Natural killer cell (primary cell): ENCODE measurements at regions not wholly inside any gene's neighbourhood (a gene's known extent, or its start where the extent isn't known, plus 50 kb on each side); places are given as distances from the start of the nearest gene placed in this dataset.
"Not testable (repeated sequence)": the region's sequence is repeated elsewhere in the genome, so short reads cannot be mapped to it uniquely, and the experiment has no call there.

Experiments
- ATAC-seq, 3 donors: fragments of 150-1000 bp in 2 of 3; fragments of 200-7000 bp in 1 of 3; cut with Tn5 transposase; 1 replicate in 1 of 3; 2 replicates in 2 of 3; pipeline ENCODE4 v1.10.0; 2021; ENCODE audit warnings: mild to moderate bottlenecking in 2 of 3, moderate library complexity in 2 of 3
- DNase-seq, 2 donors: peaks; one replicate each; pipeline versions ENCODE4 v3.0.0 to v3.0.0-alpha.2; 2013 to 2021; ENCODE audit warnings: mixed read lengths in 1 of 2
- H3K27ac ChIP-seq: one replicate; pipeline ENCODE4 v1.5.1; 2013; ENCODE audit warnings: mild to moderate bottlenecking, low read length
- H3K27me3 ChIP-seq: one replicate; pipeline ENCODE4 v1.6.1; 2013; ENCODE audit warnings: low read length; ENCODE audit not compliant: control insufficient read depth, insufficient read depth
- H3K36me3 ChIP-seq: one replicate; pipeline ENCODE4 v1.6.1; 2013; ENCODE audit warnings: low read length; ENCODE audit not compliant: control insufficient read depth, insufficient read depth
- H3K4me1 ChIP-seq: one replicate; pipeline ENCODE4 v1.6.1; 2013; ENCODE audit warnings: low read length; ENCODE audit not compliant: control insufficient read depth, insufficient read depth
- H3K4me3 ChIP-seq: one replicate; pipeline ENCODE4 v1.5.1; 2013; ENCODE audit warnings: low read length
- H3K9me3 ChIP-seq: one replicate; pipeline ENCODE4 v1.6.1; 2013; ENCODE audit warnings: low read length; ENCODE audit not compliant: control insufficient read depth, insufficient read depth
- H3K27ac Mint-ChIP-seq, 2 donors: one replicate each; pipeline ENCODE4 v1.8.0; 2022; ENCODE audit warnings: mild to moderate bottlenecking in 2 of 2, mixed read lengths in 2 of 2, moderate library complexity in 1 of 2
- H3K27me3 Mint-ChIP-seq, 2 donors: one replicate each; pipeline ENCODE4 v1.8.0; 2022; ENCODE audit warnings: low read depth in 2 of 2, mixed read lengths in 2 of 2
- H3K36me3 Mint-ChIP-seq: one replicate; pipeline ENCODE4 v1.8.0; 2022; ENCODE audit warnings: mixed read lengths
- H3K4me1 Mint-ChIP-seq, 2 donors: one replicate each; pipeline ENCODE4 v1.8.0; 2022; ENCODE audit warnings: mixed read lengths in 2 of 2
- H3K4me3 Mint-ChIP-seq: one replicate; pipeline ENCODE4 v1.8.0; 2022; ENCODE audit warnings: mild to moderate bottlenecking, moderate library complexity, mixed read lengths
- H3K9me3 Mint-ChIP-seq, 2 donors: one replicate each; pipeline ENCODE4 v1.8.0; 2022; ENCODE audit warnings: mixed read lengths in 2 of 2
- WGBS: methylation state at CpG from one replicate; pipeline ENCODE4 v1.1.7; 2013; ENCODE audit warnings: missing lambda C conversion rate; ENCODE audit not compliant: insufficient coverage; 5-methylcytosine and 5-hydroxymethylcytosine counted together
- intact Hi-C: fragments of 100-400 bp; cut with micrococcal nuclease; formaldehyde crosslinking; loops from one replicate; pipeline ENCODE4 v1.14.2; 2022
- TF ChIP-seq, protein P1 (sequence below): fragments of 200-600 bp; IDR thresholded peaks from one replicate; pipeline ENCODE4 v1.8.0; 2022; ENCODE audit warnings: antibody characterized with exemption

DNA sequence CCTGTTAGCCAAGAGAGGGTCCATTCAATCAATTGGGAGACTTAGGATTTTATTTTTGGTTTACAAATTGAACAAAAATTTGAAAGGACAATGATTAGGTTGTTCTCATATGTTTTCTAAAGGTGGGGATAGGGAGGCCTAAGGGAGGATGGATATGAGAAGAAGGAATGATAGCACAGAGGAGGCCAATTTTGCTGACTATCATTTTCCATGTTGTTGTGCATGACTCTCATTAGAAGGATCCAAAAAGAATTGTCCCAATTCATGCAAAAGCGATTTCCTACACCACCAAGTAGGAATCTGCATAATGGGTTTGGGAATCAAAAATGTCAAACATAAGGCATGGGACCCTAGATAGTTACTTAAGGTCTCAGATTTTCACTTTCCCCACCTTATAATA is 524.8 kb downstream of the KIF2B start:
- Mint-ChIP-seq H3K27ac (no peak overlapping the region), H3K4me1 (no peaks in the 10 kb centered on the region), H3K9me3 (peaks cover 12 to 18% of the 10 kb centered on the region in 2 donors), H3K27me3 (no peaks in the 10 kb centered on the region), H3K36me3 (no peaks in the 10 kb centered on the region), H3K4me3 (no peak overlapping the region)
- H3K9me3 ChIP-seq = peaks cover 9% of the 10 kb centered on the region
- WGBS = no CpG with 5 or more reads among the region's 1 CpG
- H3K36me3 ChIP-seq = no peaks in the 10 kb centered on the region
- intact Hi-C loops = no loop called here
- H3K4me1 ChIP-seq = no peaks in the 10 kb centered on the region
- TF ChIP-seq, protein P1, sequence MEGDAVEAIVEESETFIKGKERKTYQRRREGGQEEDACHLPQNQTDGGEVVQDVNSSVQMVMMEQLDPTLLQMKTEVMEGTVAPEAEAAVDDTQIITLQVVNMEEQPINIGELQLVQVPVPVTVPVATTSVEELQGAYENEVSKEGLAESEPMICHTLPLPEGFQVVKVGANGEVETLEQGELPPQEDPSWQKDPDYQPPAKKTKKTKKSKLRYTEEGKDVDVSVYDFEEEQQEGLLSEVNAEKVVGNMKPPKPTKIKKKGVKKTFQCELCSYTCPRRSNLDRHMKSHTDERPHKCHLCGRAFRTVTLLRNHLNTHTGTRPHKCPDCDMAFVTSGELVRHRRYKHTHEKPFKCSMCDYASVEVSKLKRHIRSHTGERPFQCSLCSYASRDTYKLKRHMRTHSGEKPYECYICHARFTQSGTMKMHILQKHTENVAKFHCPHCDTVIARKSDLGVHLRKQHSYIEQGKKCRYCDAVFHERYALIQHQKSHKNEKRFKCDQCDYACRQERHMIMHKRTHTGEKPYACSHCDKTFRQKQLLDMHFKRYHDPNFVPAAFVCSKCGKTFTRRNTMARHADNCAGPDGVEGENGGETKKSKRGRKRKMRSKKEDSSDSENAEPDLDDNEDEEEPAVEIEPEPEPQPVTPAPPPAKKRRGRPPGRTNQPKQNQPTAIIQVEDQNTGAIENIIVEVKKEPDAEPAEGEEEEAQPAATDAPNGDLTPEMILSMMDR = no peak
- H3K27ac ChIP-seq = no peak overlapping the region
- H3K27me3 ChIP-seq = no peaks in the 10 kb centered on the region
- DNase-seq (no peak), ATAC-seq (no peak)
- H3K4me3 ChIP-seq = no peak overlapping the region

DNA sequence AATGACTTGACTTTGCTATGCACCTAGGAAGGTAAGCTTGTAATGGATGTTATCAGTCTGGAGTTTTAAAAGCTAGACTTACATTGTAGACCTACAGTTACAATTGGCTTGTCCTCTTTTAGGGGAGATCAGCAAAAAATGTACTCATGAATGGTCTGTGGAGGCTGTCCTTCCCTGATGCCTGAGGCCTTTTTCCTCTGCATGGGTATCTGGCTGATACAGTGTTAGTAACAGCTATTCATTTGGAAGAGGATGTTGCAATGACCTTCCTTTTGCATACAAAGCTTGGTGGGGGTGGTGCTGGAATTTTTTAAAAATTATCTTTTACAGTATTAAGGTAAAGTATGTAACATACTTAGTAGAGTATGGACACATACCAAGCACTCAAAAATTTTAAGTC is 525.5 kb downstream of the KIF2B start:
- H3K4me3 Mint-ChIP-seq = no peak overlapping the region
- Histone ChIP-seq H3K4me3 (no peak overlapping the region), H3K27ac (no peak overlapping the region), H3K9me3 (peaks cover 9% of the 10 kb centered on the region), H3K27me3 (no peaks in the 10 kb centered on the region), H3K4me1 (no peaks in the 10 kb centered on the region), H3K36me3 (no peaks in the 10 kb centered on the region)
- H3K9me3 Mint-ChIP-seq = peaks cover 12 to 15% of the 10 kb centered on the region in 2 donors
- no peak overlapping the region for H3K27ac Mint-ChIP-seq
- TF ChIP-seq, protein P1 = no peak
- H3K4me1 Mint-ChIP-seq = no peaks in the 10 kb centered on the region
- no peaks in the 10 kb centered on the region for H3K36me3 Mint-ChIP-seq
- no peaks in the 10 kb centered on the region for H3K27me3 Mint-ChIP-seq
- intact Hi-C loops = no loop called here
- ATAC-seq (no peak), DNase-seq (no peak)

DNA sequence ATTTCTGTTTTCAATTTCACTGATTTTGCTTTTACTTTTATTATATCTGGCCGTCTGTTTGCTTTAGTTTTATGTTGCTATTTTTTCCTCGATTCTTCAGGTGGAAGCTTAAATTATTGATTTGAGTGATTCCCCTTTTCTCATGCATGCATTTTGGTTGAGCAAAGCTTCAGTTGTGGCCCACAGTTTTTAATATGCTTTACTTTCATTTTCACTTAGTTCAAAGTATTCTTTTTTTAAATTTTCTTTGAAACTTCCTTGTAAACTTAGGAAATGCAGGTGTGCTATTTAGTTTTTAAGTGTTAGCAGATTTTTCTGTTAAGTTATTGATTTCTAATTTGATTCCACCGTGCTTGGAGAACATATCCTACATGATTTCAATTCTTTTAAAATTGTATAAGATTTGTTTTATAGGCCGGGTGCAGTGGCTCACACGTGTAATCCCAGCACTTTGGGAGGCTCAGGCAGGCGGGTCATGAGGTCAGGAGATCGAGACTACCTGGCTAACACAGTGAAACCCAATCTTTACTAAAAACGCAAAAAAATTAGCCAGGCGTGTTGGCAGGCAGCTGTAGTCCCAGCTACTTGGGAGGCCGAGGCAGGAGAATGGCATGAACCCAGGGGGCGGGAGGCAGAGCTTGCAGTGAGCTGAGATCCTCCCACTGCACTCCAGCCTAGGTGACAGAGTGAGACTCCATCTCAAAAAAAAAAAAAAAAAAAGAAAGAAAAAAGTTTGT is 531.2 kb downstream of the KIF2B start:
- H3K27me3 ChIP-seq = no peaks in the 10 kb centered on the region
- no peaks in the 10 kb centered on the region for H3K36me3 Mint-ChIP-seq
- H3K9me3 Mint-ChIP-seq = peaks cover 20 to 25% of the 10 kb centered on the region in 2 donors
- H3K27me3 Mint-ChIP-seq = no peaks in the 10 kb centered on the region
- H3K4me3 ChIP-seq = no peak overlapping the region
- TF ChIP-seq, protein P1 = no peak
- no peaks in the 10 kb centered on the region for H3K4me1 ChIP-seq
- no peak overlapping the region for H3K27ac ChIP-seq
- no peaks in the 10 kb centered on the region for H3K36me3 ChIP-seq
- H3K4me1 Mint-ChIP-seq = no peaks in the 10 kb centered on the region
- DNase-seq (no peak), ATAC-seq (no peak)
- H3K4me3 Mint-ChIP-seq = no peak overlapping the region
- intact Hi-C loops = no loop called here
- WGBS = 88% methylated on average over 10 of the region's 11 CpGs
- H3K9me3 ChIP-seq = peaks cover 9% of the 10 kb centered on the region
- no peak overlapping the region for H3K27ac Mint-ChIP-seq

DNA sequence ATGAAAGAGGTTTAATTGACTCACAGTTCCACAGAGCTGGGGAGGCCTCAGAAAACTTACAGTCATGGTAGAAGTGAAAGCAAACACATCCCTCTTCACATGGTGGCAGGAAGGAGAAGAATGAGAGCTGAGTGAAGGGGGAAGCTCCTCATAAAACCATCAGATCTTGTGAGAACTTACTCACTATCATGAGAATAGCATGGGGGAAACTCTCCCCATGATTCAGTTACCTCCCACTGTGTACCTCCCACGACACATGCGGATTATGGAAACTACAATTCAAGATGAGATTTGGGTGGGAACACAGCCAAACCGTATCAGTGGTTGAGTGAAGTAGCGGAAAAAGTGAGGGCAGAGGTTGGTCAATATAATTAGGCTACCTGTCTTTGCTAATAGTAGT is 538.3 kb downstream of the KIF2B start:
- H3K4me3 Mint-ChIP-seq = not testable (repeated sequence)

More for the DNA sequence above, 538.3 kb downstream of the KIF2B start:
- H3K27ac ChIP-seq, DNase-seq, H3K9me3 ChIP-seq, H3K27me3 ChIP-seq, H3K27me3 Mint-ChIP-seq, H3K4me3 ChIP-seq, H3K4me1 ChIP-seq, ATAC-seq, intact Hi-C loops, H3K4me1 Mint-ChIP-seq, H3K36me3 Mint-ChIP-seq, H3K36me3 ChIP-seq, H3K27ac Mint-ChIP-seq: not testable (repeated sequence)
- WGBS = 73% methylated on average over 4 of the region's 4 CpGs
- H3K9me3 Mint-ChIP-seq = peaks cover 13% of the 10 kb centered on the region in 2 donors
